Right ventricle myocardium superior (tissue), 1 donor: ENCODE measurements at regions not wholly inside any gene's neighbourhood (a gene's known extent, or its start where the extent isn't known, plus 50 kb on each side); places are given as distances from the start of the nearest gene placed in this dataset.
"Not testable (repeated sequence)": the region's sequence is repeated elsewhere in the genome, so short reads cannot be mapped to it uniquely, and the experiment has no call there.

Experiments used
- ATAC-seq: fragments of 200-7000 bp; cut with Tn5 transposase; one replicate; pipeline ENCODE4 v1.9.1; 2020; ENCODE audit warnings: mild to moderate bottlenecking; ENCODE audit not compliant: poor library complexity
- DNase-seq: peaks from one replicate; pipeline ENCODE4 v3.0.0-alpha.2; 2020
- intact Hi-C: fragments of 100-400 bp; cut with DNase I; formaldehyde crosslinking; loops from one replicate; pipeline ENCODE4 v1.11.2; 2022
- donor health status: DM: no; HTN: yes; CAD: no; lungs with severe emphysema.

GRCh38 chr4:137414802-137415201, 117.5 kb downstream of the PCDH18 start:
- intact Hi-C loops: no loop called here
- ATAC-seq (no peak), DNase-seq (no peak)

GRCh38 chr4:137408527-137409177, 123.6 kb downstream of the PCDH18 start:
- intact Hi-C loops: no loop called here
- ATAC-seq (no peak), DNase-seq (no peak)

- intact Hi-C loops, ATAC-seq: not testable (repeated sequence)
Observed at GRCh38 chr4:137405833-137406232, 126.5 kb downstream of the PCDH18 start.

DNA sequence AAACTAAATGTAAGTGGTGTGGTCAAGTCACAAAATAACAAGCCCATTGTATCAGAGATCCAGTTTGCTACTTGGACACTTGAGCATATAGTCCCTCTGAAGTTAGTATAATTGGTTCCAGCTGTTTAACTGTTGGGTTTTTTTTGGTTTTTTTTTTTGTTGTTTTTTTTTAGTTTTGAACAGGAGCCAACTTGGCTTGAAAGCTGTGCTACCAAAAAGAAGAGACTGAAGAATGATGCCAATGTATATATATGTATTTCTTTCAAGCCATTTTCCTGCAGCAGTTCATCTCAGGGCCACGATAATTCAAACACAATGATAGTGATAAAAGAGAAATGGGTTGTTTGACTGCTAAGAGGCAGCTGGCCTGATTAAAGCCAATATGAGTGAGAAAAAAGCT, 138.3 kb downstream of the PCDH18 start:
- DNase-seq: no peak
- peak; percentile 76 for ATAC-seq
- intact Hi-C loops: no loop called here

More at GRCh38 chr4:137405833-137406232, 126.5 kb downstream of the PCDH18 start:
- not testable (repeated sequence) for DNase-seq

GRCh38 chr4:137393044-137393443, 139.2 kb downstream of the PCDH18 start:
- intact Hi-C loops: no loop called here
- DNase-seq (peak; percentile 38), ATAC-seq (peak; percentile 86)

DNA sequence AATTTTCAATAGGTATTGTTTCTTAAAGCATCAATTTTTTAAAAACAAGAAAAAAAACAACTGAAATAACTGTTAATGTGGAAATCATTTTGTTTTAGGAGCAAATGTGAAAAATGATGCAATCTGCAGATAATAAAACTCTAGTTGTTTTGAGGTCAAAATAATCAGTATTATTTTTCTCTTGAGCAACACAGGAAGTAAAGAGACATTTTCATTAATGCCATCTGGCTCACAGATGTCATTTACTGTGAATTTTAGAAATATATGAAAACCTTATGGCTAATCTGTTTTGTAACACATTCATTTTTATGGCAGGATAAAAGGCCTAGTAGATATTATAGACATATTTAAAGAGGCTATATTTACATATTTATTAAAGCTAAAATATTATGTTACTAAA, 141.6 kb downstream of the PCDH18 start:
- DNase-seq: no peak
- intact Hi-C loops: no loop called here

DNA sequence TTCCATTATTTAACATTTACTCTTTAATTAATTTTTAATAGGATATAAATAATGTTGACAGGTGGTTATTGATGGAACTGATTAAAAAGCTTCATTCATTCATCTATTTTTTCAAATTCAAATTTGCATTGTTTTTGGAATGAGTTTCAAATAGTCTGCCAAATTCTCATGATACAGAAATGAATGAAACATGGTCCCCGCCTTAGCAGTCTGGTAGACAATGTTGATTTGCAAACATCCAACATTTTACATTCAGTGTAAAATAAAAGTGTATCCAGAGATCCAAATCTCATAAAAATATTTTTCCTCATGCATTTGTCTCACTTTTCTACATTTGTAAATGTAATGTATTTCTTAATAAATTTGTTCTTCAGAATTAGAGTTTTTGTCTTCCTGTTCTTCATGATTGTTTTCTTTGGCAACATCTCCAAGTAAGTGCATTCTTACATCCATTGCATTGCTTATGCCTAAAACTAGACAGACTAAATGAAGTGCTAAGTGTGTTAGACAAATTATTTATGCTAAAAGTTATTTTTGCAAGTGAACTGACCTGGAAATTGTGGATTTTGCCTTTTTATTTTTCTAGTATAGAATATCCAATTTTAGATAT, 142.3 kb downstream of the PCDH18 start:
- DNase-seq (no peak), ATAC-seq (no peak)
- intact Hi-C loops: no loop called here

More for the DNA sequence above, 141.6 kb downstream of the PCDH18 start:
- peak; percentile 52 for ATAC-seq

- intact Hi-C loops: no loop called here
- no peak for ATAC-seq
Observed at GRCh38 chr4:137387924-137388323, 144.4 kb downstream of the PCDH18 start.

GRCh38 chr4:137384476-137384875, 147.8 kb downstream of the PCDH18 start:
- intact Hi-C loops: no loop called here
- DNase-seq (no peak), ATAC-seq (no peak)

More at GRCh38 chr4:137387924-137388323, 144.4 kb downstream of the PCDH18 start:
- no peak for DNase-seq

GRCh38 chr4:137378821-137379220, 153.5 kb downstream of the PCDH18 start:
- no peak for DNase-seq
- intact Hi-C loops: no loop called here
- no peak for ATAC-seq

DNA sequence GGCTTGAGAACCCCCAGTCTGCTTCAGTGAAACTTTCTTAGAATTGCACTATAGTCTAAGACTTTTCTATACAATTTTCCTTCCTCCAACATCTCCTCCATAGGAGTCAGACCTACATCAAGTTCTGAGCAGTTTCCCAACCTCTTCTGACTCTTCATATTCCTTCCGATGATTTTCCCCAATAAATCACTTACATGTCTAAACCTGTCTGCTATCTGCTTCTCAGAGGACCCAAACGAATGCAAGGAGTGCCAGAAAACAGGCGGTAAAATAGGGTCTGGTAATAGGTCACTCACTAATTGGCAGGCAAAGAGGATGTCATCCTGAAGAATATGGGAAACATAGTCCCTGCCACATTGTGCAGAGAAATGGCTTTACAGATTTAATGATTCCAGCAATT, 153.9 kb downstream of the PCDH18 start:
- no peak for ATAC-seq
- DNase-seq: no peak
- intact Hi-C loops: no loop called here

DNA sequence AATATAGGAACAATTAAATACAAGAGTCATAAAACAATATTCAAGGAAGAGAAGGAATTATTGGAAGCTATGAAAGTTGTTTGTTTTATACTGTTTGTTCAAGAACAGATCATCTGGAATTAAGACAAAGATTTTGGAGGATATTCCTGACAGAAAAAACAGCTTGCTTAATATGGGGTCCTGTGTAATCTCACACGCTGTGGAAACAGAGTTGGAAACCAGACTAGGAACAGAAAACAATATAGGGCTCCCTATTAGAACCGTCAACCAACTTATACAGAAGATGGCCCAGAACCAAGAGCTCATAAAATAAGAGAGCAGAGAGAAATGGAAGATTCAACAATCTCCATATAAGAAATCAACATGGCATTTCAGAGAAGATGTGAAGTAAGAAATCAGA, 156.0 kb downstream of the PCDH18 start:
- DNase-seq (no peak), ATAC-seq (no peak)
- intact Hi-C loops: no loop called here

DNA sequence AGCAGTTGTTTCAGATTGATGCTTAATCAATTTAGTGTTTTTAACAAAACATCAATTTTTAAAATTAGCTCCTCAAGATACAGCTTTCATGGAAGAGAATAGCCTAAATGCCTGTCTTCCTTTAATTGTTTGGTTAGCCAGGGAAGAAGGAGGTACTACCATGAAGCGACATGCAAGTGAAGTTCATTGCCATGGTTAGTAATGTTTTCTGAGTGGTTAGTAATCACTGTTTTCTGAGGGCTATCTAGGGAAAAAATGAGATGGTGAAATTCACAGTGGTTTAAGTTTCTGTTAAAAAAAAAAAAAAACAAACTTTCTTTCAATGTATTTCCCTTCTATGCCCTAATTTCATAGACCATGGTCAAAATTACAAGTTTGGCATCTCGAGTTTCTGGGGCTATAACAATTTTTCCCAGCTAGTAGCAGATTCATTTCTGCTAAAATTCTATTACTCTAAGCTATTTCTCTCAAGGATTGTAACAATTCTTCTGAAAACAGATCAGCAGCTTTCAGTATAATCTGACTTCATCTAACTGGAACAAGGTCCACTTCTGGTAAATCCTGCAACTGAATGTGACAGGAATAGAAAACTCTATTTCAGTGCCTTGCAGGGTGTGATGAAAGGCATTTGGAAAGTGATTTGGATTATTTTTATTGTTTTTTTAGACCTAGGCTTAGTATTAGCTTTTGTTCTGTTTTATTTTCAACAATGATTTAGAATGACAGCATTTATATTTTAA, 157.0 kb downstream of the PCDH18 start:
- DNase-seq (no peak), ATAC-seq (peak; percentile 43)
- intact Hi-C loops: no loop called here

GRCh38 chr4:137370679-137371078, 161.6 kb downstream of the PCDH18 start:
- no peak for DNase-seq
- no peak for ATAC-seq
- intact Hi-C loops: no loop called here

GRCh38 chr4:137370206-137370633, 162.1 kb downstream of the PCDH18 start:
- intact Hi-C loops: no loop called here
- no peak for ATAC-seq
- no peak for DNase-seq

DNA sequence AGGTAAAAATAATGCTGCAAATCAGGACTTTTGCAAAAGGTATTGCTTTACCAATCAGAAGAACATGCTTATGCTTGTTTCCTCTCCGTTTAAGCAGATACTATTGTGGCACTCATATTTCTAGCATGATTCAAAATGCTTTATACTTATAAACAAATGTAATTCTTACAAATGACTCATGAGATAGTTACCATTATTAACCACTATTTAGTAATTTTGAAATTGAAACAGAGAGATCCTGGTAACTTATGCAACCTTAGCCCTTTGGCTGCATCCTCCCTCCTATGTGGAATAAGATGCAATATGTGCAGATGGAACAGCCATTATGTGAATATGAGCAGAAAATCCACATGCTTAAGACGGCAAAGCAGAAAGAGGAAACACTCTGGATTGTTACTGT, 164.7 kb downstream of the PCDH18 start:
- ATAC-seq (no peak), DNase-seq (no peak)

DNA sequence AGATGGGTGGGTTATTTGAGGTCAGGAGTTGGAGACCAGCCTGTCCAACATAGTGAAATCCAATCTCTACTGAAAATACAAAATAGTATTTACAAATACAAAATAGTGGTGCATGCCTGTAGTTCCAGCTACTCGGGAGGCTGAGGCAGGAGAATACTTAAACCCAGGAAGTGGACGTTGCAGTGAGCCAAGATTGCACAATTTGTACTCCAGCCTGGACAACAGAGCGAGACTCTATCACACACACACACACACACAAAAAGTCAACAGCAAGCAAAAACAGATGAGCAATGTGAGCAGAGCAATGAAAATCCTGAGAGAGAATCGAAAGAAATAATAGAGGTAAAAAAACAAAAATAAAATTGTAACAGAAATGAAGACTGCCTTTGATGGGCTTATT, 168.8 kb downstream of the PCDH18 start:
- DNase-seq (no peak), ATAC-seq (no peak)
- intact Hi-C loops: no loop called here

More for the DNA sequence above, 164.7 kb downstream of the PCDH18 start:
- intact Hi-C loops: no loop called here

DNA sequence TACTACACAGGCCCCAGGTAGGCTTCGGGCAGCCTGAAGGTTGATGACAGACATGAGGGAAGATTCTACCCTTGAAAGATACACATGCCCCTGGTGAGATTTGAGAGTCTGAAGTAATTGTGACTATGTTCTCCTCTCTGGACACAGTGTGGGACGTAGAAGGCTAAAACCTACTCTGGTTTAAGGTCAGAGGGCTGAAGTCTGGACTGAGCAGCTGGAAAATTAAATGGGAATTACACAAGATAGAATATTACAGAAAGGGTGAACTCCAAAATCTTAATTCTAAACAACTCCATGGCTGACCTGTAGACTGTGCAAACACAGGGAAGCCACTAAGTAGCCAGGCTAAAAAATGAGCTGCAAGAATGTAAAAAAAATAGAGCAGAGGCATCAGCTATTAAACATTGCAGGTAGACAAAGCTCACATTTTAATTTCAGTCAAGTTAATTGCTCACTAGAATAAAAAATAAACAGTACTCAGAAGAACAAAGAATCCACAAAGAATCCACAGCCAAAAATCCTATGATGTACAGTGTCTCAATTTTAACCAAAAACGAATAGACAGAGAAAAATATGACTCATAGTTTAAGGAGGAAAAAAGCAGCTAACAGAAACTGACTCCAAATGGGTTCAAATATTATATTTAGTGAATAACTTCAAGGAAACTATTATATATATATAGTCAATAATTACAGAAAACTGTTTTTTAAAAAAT, 170.4 kb downstream of the PCDH18 start:
- DNase-seq: no peak
- no peak for ATAC-seq
- intact Hi-C loops: no loop called here

GRCh38 chr4:137360761-137361160, 171.5 kb downstream of the PCDH18 start:
- ATAC-seq (no peak), DNase-seq (no peak)
- intact Hi-C loops: no loop called here
